PFSK-1 (cell line): ENCODE measurements at regions not wholly inside any gene's neighbourhood (a gene's known extent, or its start where the extent isn't known, plus 50 kb on each side); places are given as distances from the start of the nearest gene placed in this dataset.

ENCODE experiments used
- POLR2AphosphoS5 ChIP-seq: IDR thresholded peaks from 2 replicates; pipeline ENCODE4 v1.6.1; 2012; ENCODE audit warnings: low read depth, mild to moderate bottlenecking, control low read depth, low read length, moderate library complexity
- TAF1 ChIP-seq: IDR thresholded peaks from 2 replicates; pipeline ENCODE4 v1.6.1; 2012; ENCODE audit warnings: low read length, control low read depth, borderline replicate concordance; ENCODE audit not compliant: insufficient read depth
- TF ChIP-seq, protein P1 (sequence below), 2 experiments: IDR thresholded peaks; 2 replicates each; pipeline versions ENCODE4 v1.6.1 to v1.8.0; 2011 to 2012; ENCODE audit warnings: low read depth in 2 of 2, low read length in 2 of 2, control low read depth in 1 of 2, inconsistent platforms in 1 of 2, mild to moderate bottlenecking in 1 of 2, moderate library complexity in 1 of 2; ENCODE audit not compliant: insufficient read depth in 1 of 2

DNA sequence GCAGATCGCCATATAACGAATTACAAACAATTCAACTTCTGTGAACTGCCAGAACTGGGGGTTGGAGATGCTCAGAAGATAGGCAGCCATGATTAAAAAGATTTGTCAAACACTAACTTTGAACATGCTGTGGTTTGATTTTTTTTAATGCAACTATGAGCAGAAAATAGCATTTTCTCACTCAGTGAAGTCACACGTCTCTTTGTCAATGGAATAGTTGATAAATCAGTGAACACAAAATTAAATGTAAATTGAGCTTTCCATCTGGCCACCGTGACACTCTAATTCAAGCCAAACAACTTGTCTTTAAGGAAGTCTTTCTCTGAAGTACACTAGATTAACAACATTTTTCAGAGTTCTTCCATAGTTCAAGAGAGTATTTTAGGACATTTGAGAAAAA, 228.6 kb upstream of the LINC00305 start:
- TF ChIP-seq, protein P1, sequence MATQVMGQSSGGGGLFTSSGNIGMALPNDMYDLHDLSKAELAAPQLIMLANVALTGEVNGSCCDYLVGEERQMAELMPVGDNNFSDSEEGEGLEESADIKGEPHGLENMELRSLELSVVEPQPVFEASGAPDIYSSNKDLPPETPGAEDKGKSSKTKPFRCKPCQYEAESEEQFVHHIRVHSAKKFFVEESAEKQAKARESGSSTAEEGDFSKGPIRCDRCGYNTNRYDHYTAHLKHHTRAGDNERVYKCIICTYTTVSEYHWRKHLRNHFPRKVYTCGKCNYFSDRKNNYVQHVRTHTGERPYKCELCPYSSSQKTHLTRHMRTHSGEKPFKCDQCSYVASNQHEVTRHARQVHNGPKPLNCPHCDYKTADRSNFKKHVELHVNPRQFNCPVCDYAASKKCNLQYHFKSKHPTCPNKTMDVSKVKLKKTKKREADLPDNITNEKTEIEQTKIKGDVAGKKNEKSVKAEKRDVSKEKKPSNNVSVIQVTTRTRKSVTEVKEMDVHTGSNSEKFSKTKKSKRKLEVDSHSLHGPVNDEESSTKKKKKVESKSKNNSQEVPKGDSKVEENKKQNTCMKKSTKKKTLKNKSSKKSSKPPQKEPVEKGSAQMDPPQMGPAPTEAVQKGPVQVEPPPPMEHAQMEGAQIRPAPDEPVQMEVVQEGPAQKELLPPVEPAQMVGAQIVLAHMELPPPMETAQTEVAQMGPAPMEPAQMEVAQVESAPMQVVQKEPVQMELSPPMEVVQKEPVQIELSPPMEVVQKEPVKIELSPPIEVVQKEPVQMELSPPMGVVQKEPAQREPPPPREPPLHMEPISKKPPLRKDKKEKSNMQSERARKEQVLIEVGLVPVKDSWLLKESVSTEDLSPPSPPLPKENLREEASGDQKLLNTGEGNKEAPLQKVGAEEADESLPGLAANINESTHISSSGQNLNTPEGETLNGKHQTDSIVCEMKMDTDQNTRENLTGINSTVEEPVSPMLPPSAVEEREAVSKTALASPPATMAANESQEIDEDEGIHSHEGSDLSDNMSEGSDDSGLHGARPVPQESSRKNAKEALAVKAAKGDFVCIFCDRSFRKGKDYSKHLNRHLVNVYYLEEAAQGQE (IDR thresholded peaks at IDR 0.05; ENCODE audit: insufficient read depth in 1 of 2, low read depth in 2 of 2, low read length in 2 of 2), result no peak
- no peak for TF ChIP-seq POLR2AphosphoS5
- no peak for TF ChIP-seq TAF1
